ENCODE measurements at regions not wholly inside any gene's neighbourhood (a gene's known extent, or its start where the extent isn't known, plus 50 kb on each side); places are given as distances from the start of the nearest gene placed in this dataset.

- TF ChIP-seq CTCF (optimal IDR thresholded peaks at IDR 0.05 in 1 of 3, IDR thresholded peaks at IDR 0.05 in 1 of 3, conservative IDR thresholded peaks at IDR 0.05 in 1 of 3; ENCODE audit: extremely low read depth in 1 of 3, insufficient read depth in 2 of 3, low read length in 3 of 3) (no peak), EZH2 (IDR thresholded peaks at IDR 0.05; ENCODE audit: low read length) (no peak)
These were observed 55.1 kb upstream of the CD82 start for GRCh38 chr11:44510372-44510771.
